CD4-positive, alpha-beta T cell treated with Interleukin-17A for 1 hour (primary cell): ENCODE measurements at regions not wholly inside any gene's neighbourhood (a gene's known extent, or its start where the extent isn't known, plus 50 kb on each side); places are given as distances from the start of the nearest gene placed in this dataset.
A peak's percentile ranks its signal among the peaks of the same experiment; 100 is the strongest.

Source experiments
- DNase-seq: peaks from one replicate; pipeline ENCODE4 v3.0.0-alpha.2; 2020

DNA sequence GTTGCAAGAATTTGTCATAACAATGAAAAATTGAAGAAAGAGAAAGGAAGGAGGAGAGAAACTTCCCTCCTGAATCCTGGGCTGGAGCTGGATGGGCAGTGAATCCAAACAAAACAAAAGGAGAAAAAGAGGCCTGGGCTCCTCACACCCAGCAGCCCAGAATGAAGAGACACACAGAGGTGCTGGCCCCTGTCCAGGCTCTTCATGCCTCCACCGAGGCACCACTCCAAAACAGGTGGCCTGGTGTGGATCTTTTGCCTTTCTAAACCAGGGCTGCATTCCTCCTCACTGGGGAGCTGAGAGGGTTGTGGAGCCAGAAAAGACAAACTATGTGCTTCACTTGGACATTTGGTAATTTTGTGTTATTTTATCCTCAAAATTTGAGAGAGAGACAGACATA, 76.0 kb downstream of the FAM124B start:
- no peak for DNase-seq

DNA sequence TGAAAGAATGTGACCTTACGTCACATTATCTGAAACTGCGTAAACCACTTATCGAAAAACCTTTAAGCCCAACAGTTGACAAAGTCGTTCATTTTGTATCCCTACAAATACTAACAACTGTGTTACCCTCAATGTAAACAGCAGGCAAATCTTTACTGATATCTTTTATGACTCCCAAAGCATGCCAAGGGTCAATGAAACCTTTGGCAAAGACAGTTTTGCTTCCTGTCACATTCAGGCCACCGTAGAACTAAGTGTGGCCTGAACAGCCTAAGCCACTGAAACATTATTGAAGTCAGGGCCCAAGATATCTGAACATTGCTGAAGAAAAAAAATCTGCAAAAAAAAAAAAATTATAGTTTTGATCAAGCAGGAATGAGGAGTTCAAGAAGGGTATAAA, 77.3 kb downstream of the FAM124B start:
- no peak for DNase-seq

DNA sequence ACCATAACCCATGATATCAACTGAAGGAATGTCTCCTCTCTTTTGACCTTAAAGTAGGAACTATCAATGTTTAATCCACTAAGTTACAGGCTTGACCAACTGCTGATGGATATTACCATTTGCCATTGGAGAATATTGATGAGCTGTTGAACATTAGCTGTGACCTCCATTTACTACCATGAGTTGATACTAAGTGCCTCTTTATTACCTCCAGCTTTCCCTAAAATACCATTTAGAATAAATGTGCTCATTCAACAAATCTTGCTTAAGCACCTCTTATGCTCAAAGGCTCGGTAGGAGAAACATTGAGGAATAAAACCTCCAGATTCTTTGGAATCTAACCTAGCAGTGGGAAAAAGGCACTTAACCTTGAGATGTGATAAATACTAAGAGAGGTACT, 81.2 kb downstream of the FAM124B start:
- no peak for DNase-seq

DNA sequence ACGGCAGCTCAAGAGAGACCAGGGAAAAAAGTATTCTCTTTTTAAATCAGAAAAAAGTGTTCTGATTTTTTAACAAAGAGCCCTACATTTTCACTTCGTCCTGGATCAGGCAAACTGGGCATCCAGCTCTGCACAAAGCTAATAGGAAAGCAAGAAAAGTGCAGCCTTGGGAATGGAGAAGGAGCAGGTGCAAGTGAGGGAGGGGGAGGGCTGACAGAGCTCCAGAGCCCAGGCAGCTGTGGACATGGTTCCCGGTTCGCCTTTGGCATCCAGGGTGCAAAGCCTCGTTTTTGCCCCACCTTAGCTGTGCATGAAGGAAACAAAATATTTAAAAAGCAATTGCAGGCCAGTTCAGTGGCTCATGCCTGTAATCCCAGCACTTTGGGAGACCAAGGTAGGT, 82.2 kb downstream of the FAM124B start:
- no peak for DNase-seq

DNA sequence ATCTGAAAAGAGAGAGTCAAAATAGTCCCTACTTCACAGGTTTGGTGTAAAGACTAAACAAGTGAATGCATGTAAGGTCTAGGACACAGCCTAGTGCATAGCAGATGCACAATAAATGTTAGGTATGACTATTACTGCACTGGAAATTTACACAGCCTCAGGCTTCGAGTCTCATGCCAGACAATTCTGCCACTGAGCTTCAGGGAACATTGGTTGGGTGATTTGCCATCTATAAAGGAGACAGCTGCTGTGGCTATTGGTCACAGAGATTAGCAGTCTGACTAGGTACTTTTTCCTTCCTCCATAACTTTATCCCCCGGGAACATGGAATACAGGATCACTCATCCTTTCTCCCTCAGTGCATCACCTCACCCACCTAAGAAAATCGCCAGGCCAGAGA, 89.2 kb downstream of the FAM124B start:
- no peak for DNase-seq

DNA sequence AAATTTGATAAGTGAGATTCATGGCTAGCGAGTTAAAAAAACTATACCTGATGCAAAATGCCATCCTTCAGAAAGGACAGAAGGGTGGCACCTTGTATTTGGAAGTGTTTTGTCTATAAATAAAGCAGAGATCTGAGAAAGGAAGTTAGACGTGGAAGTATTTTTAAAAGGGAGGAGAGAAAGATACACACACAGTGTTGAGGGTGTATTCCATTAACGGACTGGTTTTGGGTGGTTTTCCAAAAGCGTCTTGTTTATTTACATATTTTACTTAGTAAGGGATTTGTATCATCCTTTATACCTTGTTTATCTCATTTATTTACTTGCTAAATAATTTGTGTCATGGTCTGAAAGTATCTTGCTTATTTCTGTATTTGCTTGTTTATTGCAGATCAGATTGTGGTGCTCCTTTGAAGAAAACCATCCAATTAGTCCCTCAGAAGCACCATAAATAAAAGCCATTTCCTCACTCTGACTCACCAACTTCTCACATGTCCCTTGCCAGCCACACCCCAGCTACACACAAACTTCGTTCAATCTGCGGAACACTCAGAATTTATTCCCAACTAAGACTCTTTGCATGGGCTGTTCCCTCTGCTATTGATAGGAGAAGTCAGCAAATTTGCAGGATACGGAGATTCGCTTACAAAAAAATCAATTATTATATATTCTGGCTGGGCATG, 90.8 kb downstream of the FAM124B start:
- no peak for DNase-seq

DNA sequence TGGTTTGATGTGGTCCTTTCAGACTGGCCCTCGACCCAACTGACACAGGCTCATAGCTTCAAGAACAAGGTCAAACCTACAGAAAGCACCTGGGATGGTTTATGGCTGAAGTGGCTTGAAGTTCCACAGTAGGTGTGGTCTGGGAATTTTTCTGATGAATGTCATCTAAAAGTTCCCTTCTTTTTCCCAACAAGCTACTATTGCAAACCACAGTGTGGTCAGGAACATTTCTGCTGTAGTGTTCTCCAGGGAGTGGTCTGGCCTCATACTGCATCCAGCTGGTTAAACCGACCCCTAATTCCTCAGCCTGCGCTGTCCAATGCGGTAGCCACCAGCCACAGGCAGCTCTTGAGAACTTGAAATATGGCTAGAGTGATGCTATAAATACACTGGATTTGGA, 92.7 kb downstream of the FAM124B start:
- no peak for DNase-seq

DNA sequence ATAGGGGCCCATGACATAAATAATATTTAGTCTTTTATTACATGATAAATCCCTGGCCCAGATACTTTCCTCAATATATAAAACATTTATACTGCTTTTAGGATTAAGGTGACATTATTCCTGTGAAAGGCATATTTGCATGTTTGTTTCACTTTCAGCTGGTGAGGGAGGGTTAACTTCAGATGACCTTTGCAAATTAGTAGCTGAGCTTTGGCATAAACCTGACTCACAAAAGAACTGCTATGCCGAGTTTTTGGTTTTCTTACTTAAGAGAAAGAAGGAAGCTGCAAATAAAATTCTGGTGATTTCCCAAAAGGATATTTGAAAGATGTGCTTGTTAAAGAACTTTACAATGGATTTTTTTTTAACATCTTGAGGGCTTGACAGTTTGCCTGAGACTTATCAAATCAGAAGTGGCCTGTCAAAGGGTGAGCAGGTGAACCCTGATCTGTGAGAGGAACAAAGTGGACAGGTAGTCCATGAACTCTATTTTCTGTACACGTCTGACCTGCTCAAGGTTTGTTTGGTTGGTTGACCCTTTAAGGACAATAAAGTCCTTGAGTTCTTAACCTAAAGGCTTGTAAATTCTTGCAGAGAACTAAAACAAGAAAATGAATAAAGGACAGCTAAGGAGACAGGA, 93.5 kb downstream of the FAM124B start:
- DNase-seq, result no peak

DNA sequence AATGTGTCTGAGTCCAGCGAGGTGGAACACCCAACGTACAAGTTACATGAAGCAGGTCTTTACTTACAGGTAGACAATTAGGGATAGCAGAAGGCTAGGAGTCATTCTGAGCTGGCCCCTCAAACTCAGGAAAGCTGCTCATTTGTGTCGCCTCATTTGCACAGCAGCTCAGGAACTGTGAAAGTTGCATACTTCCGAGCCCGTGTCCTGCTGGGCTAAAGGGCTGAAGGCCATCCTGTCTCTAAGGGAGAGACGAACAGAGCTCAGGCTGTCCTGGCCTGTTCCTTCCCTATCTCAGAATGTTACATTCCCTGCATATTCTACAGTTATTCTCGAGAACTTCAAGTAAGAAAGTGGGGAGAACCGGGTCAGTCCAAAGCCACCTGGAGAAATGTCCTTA, 99.0 kb downstream of the FAM124B start:
- DNase-seq, result no peak

DNA sequence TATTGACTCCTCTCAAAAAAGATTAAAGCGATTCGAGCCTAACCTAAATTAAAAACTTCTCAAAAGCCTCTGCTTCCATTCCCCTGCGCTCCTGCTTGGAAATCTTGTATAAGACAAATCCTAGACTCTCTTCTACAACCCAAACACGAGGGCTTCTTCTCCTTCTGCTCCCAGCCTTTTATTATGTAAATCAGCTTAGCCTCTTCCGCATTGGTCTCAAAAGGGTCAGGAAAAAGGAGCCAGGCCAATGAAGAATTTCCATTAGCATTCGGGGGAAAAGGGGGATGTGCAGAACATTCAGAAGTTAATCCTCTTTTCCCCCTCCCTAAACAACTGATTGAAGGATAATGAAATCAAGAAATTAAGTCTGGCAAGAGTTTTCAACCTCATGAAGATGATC, 107.9 kb downstream of the FAM124B start:
- no peak for DNase-seq

DNA sequence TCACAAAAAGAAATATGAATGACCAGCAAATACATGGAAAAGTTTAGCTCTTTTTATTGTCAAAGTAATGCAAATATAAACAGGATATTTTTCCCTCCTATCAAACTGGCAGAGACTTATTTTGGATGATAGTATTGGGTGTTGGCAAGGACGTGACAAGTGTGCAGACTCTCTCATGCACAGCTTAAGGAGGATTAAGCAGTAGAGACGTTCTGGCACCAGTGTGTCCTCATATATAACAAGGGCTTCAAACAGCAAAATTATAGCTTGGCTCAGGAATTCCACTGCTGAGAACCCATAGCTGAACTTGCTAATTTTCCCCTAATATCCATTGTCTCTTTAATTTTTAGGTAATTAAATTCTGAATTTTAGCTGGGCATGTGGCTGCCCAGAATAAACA, 114.4 kb downstream of the FAM124B start:
- DNase-seq, result no peak

DNA sequence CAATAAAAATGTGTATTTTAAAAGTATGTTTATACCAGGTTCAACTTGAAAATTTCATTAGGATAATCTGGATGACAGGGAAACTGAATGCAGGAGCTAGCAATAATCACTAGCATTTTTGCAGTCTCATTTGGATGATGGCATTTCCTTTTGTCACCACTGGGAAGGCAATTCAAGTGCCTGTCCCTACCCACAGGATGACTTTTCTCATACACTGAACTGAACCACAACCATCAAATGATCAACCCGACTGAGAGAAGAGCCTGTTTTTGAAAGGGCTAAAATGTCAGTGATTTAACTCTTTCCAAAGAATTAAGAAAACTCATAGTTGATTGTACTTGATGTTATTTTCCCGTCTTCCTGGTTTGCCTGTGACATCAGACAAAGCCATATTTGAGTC, 115.0 kb downstream of the FAM124B start:
- DNase-seq, result no peak

DNA sequence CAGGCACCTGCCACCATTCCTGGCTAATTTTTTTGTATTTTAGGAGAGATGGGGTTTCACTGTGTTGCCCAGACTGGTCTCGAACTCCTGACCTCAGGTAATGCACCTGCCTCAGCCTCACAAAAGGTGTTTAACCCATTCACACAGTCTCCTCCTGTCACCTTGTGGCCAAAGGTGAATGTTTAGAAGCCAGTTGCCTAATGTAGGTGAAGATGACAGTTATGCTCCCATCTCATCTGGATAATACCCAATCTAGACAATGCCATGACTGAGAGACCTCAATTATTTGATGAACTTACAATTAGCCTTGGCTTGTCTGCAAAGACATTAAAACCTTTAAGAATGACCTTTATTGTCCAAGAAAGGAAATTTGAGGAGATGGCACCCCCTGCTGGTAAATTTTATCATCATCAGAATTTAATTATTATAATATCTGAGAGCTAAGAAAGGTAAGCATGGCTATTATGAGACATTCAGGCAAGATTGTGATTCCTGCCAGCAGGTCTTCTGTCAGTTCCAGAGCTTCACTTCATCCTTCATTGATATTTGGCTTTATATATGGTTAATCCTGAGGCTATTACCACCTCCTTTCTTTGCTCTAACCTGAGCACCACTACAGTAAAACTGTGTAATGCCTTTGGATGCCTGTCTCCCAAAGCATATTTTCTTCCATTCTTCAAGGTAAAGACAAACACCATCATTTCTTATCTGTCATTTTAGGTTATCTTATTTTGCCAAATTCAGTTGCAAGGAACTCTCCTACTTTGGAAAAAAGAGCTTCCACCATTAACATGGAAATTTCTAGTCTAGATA, 117.6 kb downstream of the FAM124B start:
- DNase-seq, result peak; percentile 53

DNA sequence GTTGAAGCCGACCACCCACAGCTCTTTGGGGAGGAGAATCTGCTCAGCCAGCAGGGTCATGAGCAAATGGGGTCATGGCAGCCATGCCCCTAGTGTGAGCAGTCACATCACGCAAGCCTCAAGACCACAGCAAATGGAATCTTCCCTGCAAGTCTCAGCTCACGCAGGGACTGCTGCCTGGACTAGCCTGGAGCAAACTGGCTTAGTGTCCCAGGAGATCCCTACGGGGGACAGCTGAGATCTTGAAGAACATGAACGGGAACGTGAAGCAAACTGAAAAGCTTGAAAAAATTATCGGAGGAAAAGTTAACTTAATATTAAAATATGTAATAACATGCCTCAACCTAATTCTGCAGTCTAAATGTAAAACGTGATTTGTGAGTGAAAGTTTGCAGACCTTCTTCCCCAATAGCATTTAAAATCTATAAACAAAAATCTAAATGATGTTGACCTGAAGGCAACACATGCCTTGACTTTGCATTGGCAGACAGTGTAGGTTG, 118.4 kb downstream of the FAM124B start:
- DNase-seq, result no peak

DNA sequence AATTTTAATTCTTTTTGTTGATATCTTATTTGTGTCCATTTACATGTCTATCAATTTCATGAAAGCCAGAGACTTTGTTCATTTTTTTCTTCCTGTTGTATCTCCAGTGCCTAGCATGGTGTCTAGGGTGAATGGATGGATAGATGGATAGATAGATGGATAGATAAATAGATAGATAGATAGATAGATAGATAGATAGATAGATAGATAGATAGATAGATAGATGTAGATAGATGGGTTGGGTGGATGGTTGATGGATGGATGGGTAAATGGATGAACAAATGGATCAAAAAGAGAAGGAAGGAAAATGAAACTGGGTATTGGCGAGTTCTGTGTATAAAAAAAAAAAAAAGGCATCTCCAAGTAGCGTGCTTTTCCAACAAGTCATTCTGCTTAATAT, 120.5 kb downstream of the FAM124B start:
- no peak for DNase-seq

DNA sequence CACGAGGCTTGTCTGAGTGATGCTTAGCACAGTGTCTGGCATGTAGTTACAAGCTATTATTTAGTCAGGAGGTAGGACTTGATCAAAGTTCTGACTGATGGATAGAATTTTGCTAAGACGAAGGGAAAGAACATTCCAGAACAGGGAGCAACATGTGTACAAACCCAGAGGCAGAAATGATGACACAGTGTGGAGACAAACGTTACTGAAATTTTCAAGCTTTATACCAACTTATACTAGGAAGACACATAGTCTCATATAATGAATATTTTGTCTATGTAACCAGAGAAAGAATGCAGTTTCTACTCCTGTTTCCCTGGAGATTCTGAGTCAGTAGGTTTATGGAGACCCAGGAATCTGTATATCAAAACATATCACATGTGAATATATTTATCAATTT, 123.4 kb downstream of the FAM124B start:
- no peak for DNase-seq

DNA sequence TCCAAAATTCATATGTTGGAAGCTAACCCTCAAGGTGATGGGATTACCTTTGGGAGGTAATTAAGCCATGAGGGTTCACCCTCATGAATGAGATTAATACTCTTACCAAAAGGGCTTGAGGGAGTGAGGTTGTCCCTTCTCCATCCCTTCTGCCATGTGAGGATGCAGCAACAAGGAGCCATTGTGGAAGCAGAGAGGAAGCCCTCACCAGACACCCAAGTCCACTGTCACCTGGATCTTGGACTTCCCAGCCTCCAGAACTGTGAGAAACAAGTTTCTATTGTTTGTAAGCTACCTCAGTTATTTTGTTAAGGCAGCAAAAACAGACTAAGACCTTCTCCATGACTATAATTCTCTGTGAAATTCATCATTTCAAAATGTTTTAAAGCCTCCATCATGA, 125.7 kb downstream of the FAM124B start:
- DNase-seq, result no peak

DNA sequence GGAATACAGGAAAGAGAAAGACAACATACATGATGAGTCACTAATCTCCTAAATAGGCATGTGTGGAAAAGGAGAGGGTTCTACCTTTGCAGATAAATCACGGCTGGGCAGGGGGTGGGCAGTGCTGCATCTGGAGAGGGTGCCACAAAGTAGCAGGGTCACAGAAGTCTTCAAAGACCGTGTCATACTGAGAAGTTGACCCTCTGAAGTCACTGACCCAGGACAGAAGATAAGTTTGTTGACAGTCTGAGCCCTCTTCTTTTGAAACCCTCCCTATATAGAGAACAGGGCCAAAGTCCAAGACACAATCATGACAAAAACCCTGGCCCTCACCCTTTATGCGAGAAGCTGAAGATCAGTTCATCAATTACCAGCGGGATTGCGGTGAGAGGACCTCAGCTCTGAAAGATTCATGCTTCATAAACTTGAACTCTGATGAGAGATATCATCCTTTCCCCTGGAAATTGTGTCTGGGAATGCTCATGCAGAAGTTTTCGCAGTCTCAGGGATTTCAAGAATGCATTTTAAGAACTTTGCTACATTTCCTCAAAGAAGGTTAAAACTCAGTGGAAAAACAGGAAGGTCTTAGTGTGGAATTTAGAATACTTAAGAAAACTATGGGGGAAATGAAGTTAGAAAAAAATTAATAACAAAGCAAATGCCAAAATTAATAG, 129.5 kb downstream of the FAM124B start:
- DNase-seq, result no peak

DNA sequence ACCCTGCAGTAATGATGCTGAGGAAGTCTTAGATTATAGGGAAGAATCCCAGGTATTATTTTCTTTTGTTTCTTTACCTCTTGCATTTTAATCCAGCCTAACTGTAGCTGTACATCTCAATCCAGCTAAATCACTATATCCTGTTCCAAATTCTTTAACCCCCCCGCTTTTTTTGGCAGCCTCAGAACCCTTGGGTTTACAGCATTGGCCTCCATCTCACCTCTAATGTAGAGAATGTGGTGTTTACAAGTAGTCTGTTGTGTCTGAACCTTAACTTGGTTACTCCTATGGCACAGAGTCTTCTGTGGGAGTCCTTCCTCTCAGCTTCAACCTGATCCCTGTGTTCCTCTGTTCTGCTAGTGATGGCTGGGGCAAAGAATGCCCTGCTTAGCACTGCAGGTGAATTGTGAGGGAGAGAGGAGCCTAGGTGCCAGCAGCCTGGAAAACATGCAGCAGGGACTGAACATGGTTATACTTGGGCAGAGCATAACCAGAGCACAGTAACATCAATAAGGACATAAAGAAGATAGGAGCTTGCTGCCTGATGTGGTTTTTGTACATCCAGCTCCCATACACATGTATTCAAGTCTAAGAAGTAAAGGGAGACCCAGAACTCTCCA, 130.2 kb downstream of the FAM124B start:
- DNase-seq, result no peak

DNA sequence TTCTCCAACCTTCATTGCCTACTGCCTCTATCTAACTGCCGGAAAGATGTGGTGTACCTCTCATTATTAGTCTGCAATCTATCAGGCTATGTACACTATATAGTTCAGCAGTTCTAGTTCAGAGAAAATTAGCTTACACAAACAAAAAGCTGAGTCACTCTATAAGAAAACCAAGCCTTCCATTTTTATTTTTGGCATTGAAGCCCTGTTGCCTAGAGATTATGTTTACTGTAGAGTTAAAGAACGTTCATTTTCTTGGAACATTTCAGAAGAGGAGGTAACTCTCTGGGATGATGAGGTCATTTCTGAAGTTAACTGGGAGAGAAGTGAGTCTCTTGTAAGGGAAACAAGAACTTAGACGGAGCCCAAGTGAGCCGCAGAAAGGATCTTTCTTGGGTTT, 133.5 kb downstream of the FAM124B start:
- DNase-seq, result no peak

DNA sequence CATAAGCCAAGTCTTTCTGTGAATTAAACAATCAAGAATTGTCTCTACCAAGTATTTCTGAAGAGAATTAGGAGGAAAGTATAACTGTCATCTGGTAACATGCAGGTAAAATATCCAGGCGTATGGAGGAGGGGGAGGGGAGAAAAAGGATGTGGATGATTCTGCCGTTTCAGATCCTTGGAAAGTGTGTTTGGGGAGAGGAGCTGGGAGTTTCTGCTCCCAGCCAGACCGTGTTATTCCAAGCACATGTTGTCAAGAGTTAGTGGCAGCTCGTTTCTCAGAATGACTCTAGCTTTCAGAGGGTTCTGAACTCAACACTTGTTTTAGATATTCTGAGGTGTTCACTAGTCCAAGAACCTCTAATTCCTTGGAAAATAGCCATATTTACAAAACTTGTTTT, 137.6 kb downstream of the FAM124B start:
- no peak for DNase-seq

DNA sequence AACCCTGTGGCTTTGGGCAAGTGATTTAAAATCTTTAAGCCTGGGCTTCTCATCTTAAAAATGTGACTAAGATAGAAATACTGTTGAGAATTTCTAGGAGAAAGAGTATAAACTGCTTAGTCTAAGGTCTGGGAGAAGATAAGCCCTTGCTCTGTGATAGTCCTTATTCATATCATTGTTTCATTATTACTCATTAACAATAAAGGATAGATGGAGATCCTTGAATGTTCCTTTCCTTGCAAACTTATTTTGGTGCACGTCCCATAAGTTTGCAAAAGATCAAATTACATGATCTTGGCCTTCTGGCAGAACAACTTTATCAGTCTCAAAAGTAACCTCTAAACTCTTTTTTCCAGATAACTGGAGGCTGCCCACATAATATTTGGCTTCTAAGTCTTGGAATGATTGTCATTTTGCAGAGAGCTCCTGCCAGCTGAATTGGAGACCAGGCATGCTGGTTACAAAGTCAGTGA, 138.3 kb downstream of the FAM124B start:
- DNase-seq, result no peak

DNA sequence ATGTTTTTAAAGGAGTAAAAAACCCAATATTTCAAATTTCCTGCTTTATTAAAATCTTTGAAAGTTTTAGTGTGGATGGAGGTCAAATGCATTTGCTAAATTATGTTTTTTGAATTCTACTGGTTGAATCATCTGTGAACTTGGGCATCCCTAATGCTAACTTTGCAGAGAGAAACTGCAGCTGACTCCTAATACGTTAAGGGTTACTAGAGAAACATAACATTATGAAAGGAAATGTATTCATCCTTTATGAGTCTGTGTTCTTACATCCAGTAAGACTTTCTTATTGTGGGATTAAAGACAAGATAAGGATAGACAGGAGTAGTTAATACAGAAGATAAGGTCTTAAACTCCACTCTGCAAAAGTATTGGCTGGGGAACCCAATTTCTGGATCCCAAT, 140.6 kb downstream of the FAM124B start:
- DNase-seq, result no peak
